ENCODE measurements at regions not wholly inside any gene's neighbourhood (a gene's known extent, or its start where the extent isn't known, plus 50 kb on each side); places are given as distances from the start of the nearest gene placed in this dataset.

- Mint-ChIP-seq H3K4me1 (ENCODE audit: low read depth) (no peaks in the 10 kb centered on the region), H3K36me3 (ENCODE audit: insufficient read depth) (peaks cover 4% of the 10 kb centered on the region), H3K4me3 (ENCODE audit: low read depth) (no peak overlapping the region), H3K27me3 (peaks cover 5% of the 10 kb centered on the region), H3K27ac (no peak overlapping the region), H3K9me3 (ENCODE audit: low read depth) (peaks cover 4% of the 10 kb centered on the region)
- no peak for DNase-seq (ENCODE audit: low spot score, unreplicated experiment)
- TF ChIP-seq CTCF (IDR thresholded peaks at IDR 0.05; ENCODE audit: unreplicated experiment) = no peak
Measured at GRCh38 chr17:14616528-14616927, 315.6 kb downstream of the HS3ST3B1 start.

- DNase-seq (ENCODE audit: low spot score, unreplicated experiment) = no peak
- no peak for TF ChIP-seq CTCF (IDR thresholded peaks at IDR 0.05; ENCODE audit: unreplicated experiment)
- Mint-ChIP-seq H3K27ac (no peak overlapping the region), H3K27me3 (no peaks in the 10 kb centered on the region), H3K4me1 (ENCODE audit: low read depth) (no peaks in the 10 kb centered on the region), H3K36me3 (ENCODE audit: insufficient read depth) (peaks cover 2% of the 10 kb centered on the region), H3K4me3 (ENCODE audit: low read depth) (no peak overlapping the region), H3K9me3 (ENCODE audit: low read depth) (peaks cover 22% of the 10 kb centered on the region)
Measured at GRCh38 chr17:14605267-14605599, 304.4 kb downstream of the HS3ST3B1 start.

GRCh38 chr17:14604591-14605266, 303.8 kb downstream of the HS3ST3B1 start:
- no peak for DNase-seq (ENCODE audit: low spot score, unreplicated experiment)
- Mint-ChIP-seq H3K4me3 (ENCODE audit: low read depth) (no peak overlapping the region), H3K9me3 (ENCODE audit: low read depth) (peaks cover 19% of the 10 kb centered on the region), H3K36me3 (ENCODE audit: insufficient read depth) (peaks cover 2% of the 10 kb centered on the region), H3K27ac (no peak overlapping the region), H3K27me3 (no peaks in the 10 kb centered on the region), H3K4me1 (ENCODE audit: low read depth) (no peaks in the 10 kb centered on the region)
- no peak for TF ChIP-seq CTCF (IDR thresholded peaks at IDR 0.05; ENCODE audit: unreplicated experiment)

GRCh38 chr17:14596224-14596623, 295.3 kb downstream of the HS3ST3B1 start:
- H3K4me3 Mint-ChIP-seq (ENCODE audit: low read depth) = no peak overlapping the region
- no peak for TF ChIP-seq CTCF (IDR thresholded peaks at IDR 0.05; ENCODE audit: unreplicated experiment)
- H3K4me1 Mint-ChIP-seq (ENCODE audit: low read depth) = no peaks in the 10 kb centered on the region
- H3K9me3 Mint-ChIP-seq (ENCODE audit: low read depth) = peaks cover 9% of the 10 kb centered on the region
- H3K27me3 Mint-ChIP-seq = peaks cover 56% of the 10 kb centered on the region
- H3K27ac Mint-ChIP-seq = no peak overlapping the region
- DNase-seq (ENCODE audit: low spot score, unreplicated experiment) = no peak
- H3K36me3 Mint-ChIP-seq (ENCODE audit: insufficient read depth) = peaks cover 2% of the 10 kb centered on the region

GRCh38 chr17:14595656-14596055, 294.8 kb downstream of the HS3ST3B1 start:
- Mint-ChIP-seq H3K4me1 (ENCODE audit: low read depth) (no peaks in the 10 kb centered on the region), H3K27ac (no peak overlapping the region), H3K36me3 (ENCODE audit: insufficient read depth) (peaks cover 2% of the 10 kb centered on the region), H3K4me3 (ENCODE audit: low read depth) (no peak overlapping the region), H3K27me3 (peaks cover 60% of the 10 kb centered on the region), H3K9me3 (ENCODE audit: low read depth) (peaks cover 5% of the 10 kb centered on the region)
- no peak for TF ChIP-seq CTCF (IDR thresholded peaks at IDR 0.05; ENCODE audit: unreplicated experiment)
- no peak for DNase-seq (ENCODE audit: low spot score, unreplicated experiment)
